Heart right ventricle (tissue), 16 donors: ENCODE measurements at regions not wholly inside any gene's neighbourhood (a gene's known extent, or its start where the extent isn't known, plus 50 kb on each side); places are given as distances from the start of the nearest gene placed in this dataset.

Experiments
- ATAC-seq, 8 donors: fragments of 200-7000 bp; cut with Tn5 transposase; one replicate each; pipeline ENCODE4 v1.9.1; 2020; ENCODE audit warnings: mild to moderate bottlenecking in 8 of 8, moderate library complexity in 8 of 8, moderate number of reproducible peaks in 1 of 8
- DNase-seq, 2 donors: peaks; one replicate each; pipeline ENCODE4 v3.0.0-alpha.2; 2020
- H3K27ac ChIP-seq, 10 donors: fragments of 200-600 bp; sonication (generic) in 2 of 10; one replicate each; pipeline versions ENCODE4 v1.5.0 to v1.8.0; 2020 to 2022; ENCODE audit warnings: mild to moderate bottlenecking in 3 of 10
- H3K27me3 ChIP-seq, 7 donors: fragments of 200-600 bp; one replicate each; pipeline ENCODE4 v1.8.0; 2021 to 2022; ENCODE audit warnings: mild to moderate bottlenecking in 2 of 7
- H3K36me3 ChIP-seq, 9 donors: fragments of 200-600 bp; sonication (generic) in 1 of 9; one replicate each; pipeline versions ENCODE4 v1.5.0 to v1.8.0; 2020 to 2022; ENCODE audit warnings: mild to moderate bottlenecking in 2 of 9
- H3K4me1 ChIP-seq, 9 donors: fragments of 200-600 bp; sonication (generic) in 1 of 9; one replicate each; pipeline versions ENCODE4 v1.5.0 to v1.8.0; 2020 to 2022; ENCODE audit warnings: mild to moderate bottlenecking in 4 of 9
- H3K4me3 ChIP-seq, 10 donors: fragments of 200-600 bp; sonication (generic) in 2 of 10; one replicate each; pipeline versions ENCODE4 v1.5.0 to v1.8.0; 2020 to 2022; ENCODE audit warnings: mild to moderate bottlenecking in 7 of 10, moderate library complexity in 2 of 10
- H3K9me3 ChIP-seq, 11 donors: fragments of 200-600 bp in 10 of 11; sonication (generic) in 2 of 11; one replicate each; pipeline versions ENCODE4 v1.5.0 to v1.8.0; 2013 to 2022; ENCODE audit warnings: mild to moderate bottlenecking in 2 of 11, control low read depth in 1 of 11, moderate library complexity in 1 of 11
- CTCF ChIP-seq, 9 donors: fragments of 200-600 bp; sonication (generic) in 2 of 9; IDR thresholded peaks; one replicate each; pipeline versions ENCODE4 v1.5.0 to v1.8.0; 2021 to 2022; ENCODE audit warnings: antibody characterized with exemption in 9 of 9, mild to moderate bottlenecking in 5 of 9, moderate library complexity in 1 of 9
- WGBS, 2 donors: extraction: QIAGEN DNeasy Blood & Tissue Kit; methylation state at CpG; one replicate each; pipeline ENCODE4 v1.1.7; 2013; ENCODE audit warnings: inconsistent platforms in 1 of 2; 5-methylcytosine and 5-hydroxymethylcytosine counted together
- intact Hi-C, 10 donors: fragments of 100-400 bp; cut with DNase I; formaldehyde crosslinking; loops; one replicate each; pipeline versions ENCODE4 v1.11.1 to v1.14.2; 2022
- donor health status: Arrhythmogenic right ventricular cardiomyopathy.
- donor health status: ischemic (EF 13 %, LVEDD 7.1; RV severe dilation, severe dysfunction).
- donor health status: healthy with polysubstance abuse.
- donor health status: DM: no; HTN: yes; CAD: no.
- donor health status: DM: no; HTN: no; CAD: no.
- donor health status: ischemic (EF 25% LVEDD 6.9; RV normal size, moderate dysfunction).
- donor health status: ischemic (EF 25% LVEDD 5.7; RV mildly dilated, moderate dysfunction).
- donor health status: healthy.
- donor health status: DM: yes; HTN: yes; CAD: no.
- donor health status: Ischemic cardiomyopathy.
- donor health status: ischemic (EF 35%, LVEDD 5.7; RV mildly dilated, moderate dysfunction).
- donor health status: nonischemic (EF 11% LVEDD 7.7; RV severe dilation, severe dysfunction).
- donor health status: DM: yes; HTN: yes; CAD: no.
- donor health status: PGD.
- donor health status: ischemic (EF 29% LVEDD 5.4; RV normal size, mild dysfunction).
- donor health status: nonischemic (EF 23%, LVEDD 6.1; RV moderate dilation, normal function).

GRCh38 chr5:3684771-3685354 is 89.2 kb downstream of the IRX1 start:
- Histone ChIP-seq H3K9me3 (no peaks in the 10 kb centered on the region), H3K4me3 (no peak overlapping the region), H3K27ac (no peak overlapping the region), H3K27me3 (peaks cover 0 to 10% (median 3%) of the 10 kb centered on the region in 7 donors), H3K4me1 (no peaks in the 10 kb centered on the region), H3K36me3 (no peaks in the 10 kb centered on the region)
- intact Hi-C loops: no loop called here
- ATAC-seq (no peak), DNase-seq (no peak)
- 82 to 91% methylated on average over 12 of the region's 12 CpGs for WGBS, 2 donors
- no peak for TF ChIP-seq CTCF (IDR thresholded peaks at IDR 0.05)

DNA sequence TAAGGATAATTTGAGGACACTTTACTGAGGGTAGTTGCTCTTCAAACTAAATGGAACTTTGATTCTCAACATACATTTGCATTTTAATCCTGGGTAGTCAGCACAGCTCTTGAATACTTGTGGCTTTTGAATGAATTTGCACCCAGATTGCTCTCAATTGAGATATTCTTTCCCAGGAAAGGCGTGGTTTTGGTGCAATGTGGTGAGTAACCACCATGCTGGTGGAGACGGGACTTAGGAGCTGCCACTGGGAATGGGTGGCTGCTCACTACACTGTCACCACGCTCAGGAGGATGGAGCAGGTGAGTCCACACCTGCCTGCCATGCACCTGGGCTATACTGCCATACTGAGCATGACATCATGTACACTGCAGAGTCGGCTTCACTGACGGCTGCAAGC is 99.2 kb downstream of the IRX1 start:
- no peaks in the 10 kb centered on the region for H3K4me1 ChIP-seq
- ATAC-seq (no peak), DNase-seq (no peak)
- intact Hi-C loops: no loop called here
- no peak for TF ChIP-seq CTCF (IDR thresholded peaks at IDR 0.05)
- H3K4me3 ChIP-seq: no peak overlapping the region
- H3K27ac ChIP-seq: no peak overlapping the region
- no peaks in the 10 kb centered on the region for H3K36me3 ChIP-seq
- H3K9me3 ChIP-seq: peaks cover 0 to 9% (median 0%) of the 10 kb centered on the region in 11 donors
- WGBS, 2 donors: 86% methylated on average over 5 of the region's 5 CpGs
- no peaks in the 10 kb centered on the region for H3K27me3 ChIP-seq

DNA sequence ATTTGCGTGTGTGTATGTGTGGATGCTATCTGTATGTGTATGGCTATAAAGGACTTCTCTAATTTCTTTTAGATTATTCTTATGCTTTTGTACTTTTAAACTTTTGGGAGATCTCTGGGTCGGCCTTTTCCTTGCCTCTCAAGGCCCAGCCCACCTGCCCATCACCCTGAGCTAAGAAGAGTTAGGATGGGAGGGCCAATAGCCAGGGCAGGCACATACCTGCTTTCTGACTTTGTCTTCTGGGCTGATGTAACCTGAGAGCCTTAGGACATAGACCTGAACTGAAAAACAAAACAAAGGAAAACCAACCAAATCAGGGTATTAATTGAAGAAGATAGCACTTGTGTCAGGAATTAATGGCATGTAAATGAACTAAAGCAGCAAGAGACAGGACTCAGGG is 100.2 kb downstream of the IRX1 start:
- H3K27ac ChIP-seq: no peak overlapping the region
- no peaks in the 10 kb centered on the region for H3K36me3 ChIP-seq
- H3K4me1 ChIP-seq: no peaks in the 10 kb centered on the region
- ATAC-seq (no peak), DNase-seq (no peak)
- no peaks in the 10 kb centered on the region for H3K27me3 ChIP-seq
- TF ChIP-seq CTCF (IDR thresholded peaks at IDR 0.05): no peak
- no peak overlapping the region for H3K4me3 ChIP-seq
- intact Hi-C loops: no loop called here
- peaks cover 0 to 9% (median 0%) of the 10 kb centered on the region in 11 donors for H3K9me3 ChIP-seq
- 80 to 86% methylated on average over 2 of the region's 2 CpGs for WGBS, 2 donors

GRCh38 chr5:3698412-3698811 is 102.8 kb downstream of the IRX1 start:
- Histone ChIP-seq H3K4me1 (no peaks in the 10 kb centered on the region), H3K36me3 (no peaks in the 10 kb centered on the region), H3K27me3 (no peaks in the 10 kb centered on the region), H3K27ac (no peak overlapping the region), H3K4me3 (no peak overlapping the region), H3K9me3 (peaks cover 0 to 9% (median 0%) of the 10 kb centered on the region in 11 donors)
- intact Hi-C loops: no loop called here
- WGBS, 2 donors: 76 to 83% methylated on average over 12 of the region's 12 CpGs
- no peak for TF ChIP-seq CTCF (IDR thresholded peaks at IDR 0.05)
- ATAC-seq: no peak
- no peak for DNase-seq
